ENCODE measurements at regions not wholly inside any gene's neighbourhood (a gene's known extent, or its start where the extent isn't known, plus 50 kb on each side); places are given as distances from the start of the nearest gene placed in this dataset.

- WGBS (ENCODE audit: insufficient coverage, insufficient replicate concordance, low lambda C conversion rate, missing lambda C conversion rate), result 37% methylated on average over 9 of the region's 9 CpGs
- Histone ChIP-seq H2AFZ (ENCODE audit: control insufficient read depth, low read depth, low read length) (no peak overlapping the region), H3K4me3 (no peak overlapping the region), H4K20me1 (ENCODE audit: control insufficient read depth, insufficient read depth) (no peaks in the 10 kb centered on the region), H3K4me2 (ENCODE audit: control insufficient read depth, insufficient read depth) (no peak overlapping the region), H3K9ac (ENCODE audit: control insufficient read depth, insufficient read depth, low read length) (no peak overlapping the region), H3K9me3 (replicated peaks; ENCODE audit: control insufficient read depth, insufficient read depth, low read length) (no peaks in the 10 kb centered on the region; the same call in 2 of the 3 replicates), H3K27ac (ENCODE audit: control insufficient read depth, insufficient read depth) (no peak overlapping the region), H3K36me3 (ENCODE audit: control insufficient read depth in 2 of 2, insufficient read depth in 2 of 2, low read length in 1 of 2) (no peaks in the 10 kb centered on the region), H3K79me2 (ENCODE audit: control insufficient read depth, insufficient read depth, low read length) (no peaks in the 10 kb centered on the region), H3K4me1 (ENCODE audit: control insufficient read depth, insufficient read depth, low read length) (no peaks in the 10 kb centered on the region), H3K27me3 (replicated peaks in 1 of 2; ENCODE audit: control insufficient read depth in 2 of 2, insufficient read depth in 2 of 2, low read length in 1 of 2) (no peaks in the 10 kb centered on the region)
- intact Hi-C loops (cut with micrococcal nuclease; ENCODE audit: unreplicated experiment), result no loop called here
- ChIA-PET SMC1A (ENCODE audit: uncharacterized antibody, unreplicated experiment) (no interaction called here), POLR2A (no interaction called here), CTCF (no interaction called here), RAD21 (ENCODE audit: unreplicated experiment) (no interaction called here)
- DNase-seq (ENCODE audit: low read depth, low spot score), result no peak
- BruUV-seq (replicated peaks), result no TSS peak
- ATAC-seq, result no peak
- in situ Hi-C loops (cut with MboI), result no loop called here
- TF ChIP-seq STAT1 (conservative IDR thresholded peaks at IDR 0.05), result no peak
- no peak for TF ChIP-seq ZNF687 (IDR thresholded peaks at IDR 0.05)
- no peak for TF ChIP-seq JUNB (IDR thresholded peaks at IDR 0.05)
- TF ChIP-seq NR2C1 (IDR thresholded peaks at IDR 0.05), result no peak
- TF ChIP-seq HDGF (IDR thresholded peaks at IDR 0.05), result no peak
- no peak for TF ChIP-seq USF2 (IDR thresholded peaks at IDR 0.05; ENCODE audit: borderline replicate concordance, low read depth, low read length)
- no peak for TF ChIP-seq IRF4 (IDR thresholded peaks at IDR 0.05; ENCODE audit: low read depth, low read length)
- no peak for TF ChIP-seq YBX1 (IDR thresholded peaks at IDR 0.05)
- no peak for TF ChIP-seq SREBF2 (IDR thresholded peaks at IDR 0.05; ENCODE audit: low read length)
- TF ChIP-seq MLLT1 (IDR thresholded peaks at IDR 0.05), result no peak
- no peak for TF ChIP-seq POLR2AphosphoS2 (IDR thresholded peaks at IDR 0.05; ENCODE audit: low read depth, low read length)
- no peak for TF ChIP-seq ZNF24 (IDR thresholded peaks at IDR 0.05)
- no peak for TF ChIP-seq POLR2AphosphoS5 (IDR thresholded peaks at IDR 0.05; ENCODE audit: low read length)
- TF ChIP-seq IKZF2 (IDR thresholded peaks at IDR 0.05), result no peak
- TF ChIP-seq NBN (IDR thresholded peaks at IDR 0.05), result no peak
- FAIRE-seq, result no peak
Measured at GRCh38 chr21:38902608-38903445, 97.1 kb downstream of the ETS2 start.

Measured in GM12878 (cell line).